ENCODE measurements at regions not wholly inside any gene's neighbourhood (a gene's known extent, or its start where the extent isn't known, plus 50 kb on each side); places are given as distances from the start of the nearest gene placed in this dataset.

DNA sequence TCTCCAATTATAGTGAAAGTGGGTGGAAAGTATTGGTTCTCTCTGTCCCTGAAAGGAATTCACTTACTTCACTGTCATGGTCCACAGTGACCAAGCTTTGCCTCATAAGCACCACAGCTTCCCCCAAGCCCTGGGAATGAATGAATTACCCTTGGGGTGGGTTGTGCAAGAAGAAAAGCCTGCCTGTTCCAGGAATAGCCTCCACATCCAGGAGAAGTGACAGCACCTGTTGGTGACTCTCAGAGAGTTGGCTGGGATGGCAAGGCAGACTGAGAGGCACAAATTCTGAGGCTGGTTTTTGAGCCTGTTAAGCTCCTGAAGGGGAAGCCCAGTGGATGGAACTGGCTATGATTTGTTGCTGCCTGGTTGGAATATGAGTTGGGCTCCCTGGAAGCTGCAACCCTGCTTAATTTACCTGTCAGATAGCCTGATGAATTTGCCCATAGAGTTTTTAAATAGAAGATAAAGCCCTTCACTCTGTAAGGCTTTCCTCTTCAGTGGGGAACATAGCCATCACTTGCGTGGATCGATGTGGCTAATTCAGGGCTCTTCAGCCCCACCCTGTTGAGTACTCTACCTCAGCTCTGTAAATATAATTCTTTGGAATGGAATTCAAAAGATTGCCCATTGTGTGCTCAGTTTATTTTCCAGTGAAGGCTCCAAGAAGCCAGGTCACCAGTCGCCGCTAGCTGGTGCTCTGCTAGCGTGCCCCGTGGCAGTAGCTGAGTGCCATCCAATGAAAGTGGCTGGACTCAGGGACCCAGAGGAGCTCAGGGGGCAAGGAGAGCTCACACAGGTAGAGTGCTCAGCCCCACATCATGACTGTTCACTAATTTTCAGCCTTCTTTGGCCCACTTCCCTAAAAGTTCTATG lies 479.3 kb downstream of the IRS1 start:
- TF ChIP-seq, protein P1, sequence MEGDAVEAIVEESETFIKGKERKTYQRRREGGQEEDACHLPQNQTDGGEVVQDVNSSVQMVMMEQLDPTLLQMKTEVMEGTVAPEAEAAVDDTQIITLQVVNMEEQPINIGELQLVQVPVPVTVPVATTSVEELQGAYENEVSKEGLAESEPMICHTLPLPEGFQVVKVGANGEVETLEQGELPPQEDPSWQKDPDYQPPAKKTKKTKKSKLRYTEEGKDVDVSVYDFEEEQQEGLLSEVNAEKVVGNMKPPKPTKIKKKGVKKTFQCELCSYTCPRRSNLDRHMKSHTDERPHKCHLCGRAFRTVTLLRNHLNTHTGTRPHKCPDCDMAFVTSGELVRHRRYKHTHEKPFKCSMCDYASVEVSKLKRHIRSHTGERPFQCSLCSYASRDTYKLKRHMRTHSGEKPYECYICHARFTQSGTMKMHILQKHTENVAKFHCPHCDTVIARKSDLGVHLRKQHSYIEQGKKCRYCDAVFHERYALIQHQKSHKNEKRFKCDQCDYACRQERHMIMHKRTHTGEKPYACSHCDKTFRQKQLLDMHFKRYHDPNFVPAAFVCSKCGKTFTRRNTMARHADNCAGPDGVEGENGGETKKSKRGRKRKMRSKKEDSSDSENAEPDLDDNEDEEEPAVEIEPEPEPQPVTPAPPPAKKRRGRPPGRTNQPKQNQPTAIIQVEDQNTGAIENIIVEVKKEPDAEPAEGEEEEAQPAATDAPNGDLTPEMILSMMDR (IDR thresholded peaks at IDR 0.05; ENCODE audit: insufficient read depth, low read depth, low read length, missing control alignments), result no peak
- no peak overlapping the region for H3K4me3 ChIP-seq (ENCODE audit: low read depth, low read length)
- no peak for DNase-seq (ENCODE audit: low read depth)

DNA sequence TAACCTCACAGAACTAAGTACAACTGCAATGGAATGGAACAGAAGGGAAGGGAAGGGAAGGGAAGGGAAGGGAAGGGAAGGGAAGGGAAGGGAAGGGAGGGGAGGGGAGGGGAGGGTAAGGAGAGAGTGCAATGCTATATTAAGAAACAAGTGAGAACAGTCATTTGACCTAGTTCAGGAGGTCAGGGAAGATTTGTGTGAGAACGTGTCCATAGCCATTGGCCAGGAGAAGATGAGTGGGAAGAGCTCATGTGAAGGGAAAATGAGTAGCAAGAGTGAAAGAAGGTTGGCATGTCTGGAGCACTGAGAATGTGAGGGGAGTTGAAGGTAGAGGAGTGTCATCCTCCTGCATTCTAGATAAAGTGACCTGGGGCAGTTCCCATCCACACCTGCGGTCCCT lies 481.6 kb downstream of the IRS1 start:
- no peak for DNase-seq (ENCODE audit: low read depth)
- no peak overlapping the region for H3K4me3 ChIP-seq (ENCODE audit: low read depth, low read length)
- TF ChIP-seq, protein P1 (IDR thresholded peaks at IDR 0.05; ENCODE audit: insufficient read depth, low read depth, low read length, missing control alignments), result no peak

DNA sequence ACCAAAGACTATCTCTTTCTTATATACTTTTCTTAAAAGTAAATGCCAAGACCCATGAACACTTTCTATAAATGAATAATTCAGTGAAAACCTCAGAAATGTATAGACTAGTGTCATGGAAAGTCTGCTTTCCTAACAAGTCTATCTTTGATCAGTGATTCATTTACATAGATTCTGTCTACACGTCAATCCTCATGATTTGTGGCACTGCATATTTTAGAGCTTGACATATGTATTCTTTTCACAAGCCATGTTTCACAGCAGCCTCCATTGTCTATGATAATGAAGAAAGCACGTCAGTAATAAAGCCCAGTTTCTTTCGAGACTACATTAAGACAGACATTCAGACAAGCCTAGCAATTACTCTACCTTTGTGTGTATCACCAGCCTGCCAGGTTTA lies 486.6 kb downstream of the IRS1 start:
- H3K4me3 ChIP-seq (ENCODE audit: low read depth, low read length), result no peak overlapping the region
- TF ChIP-seq, protein P1 (IDR thresholded peaks at IDR 0.05; ENCODE audit: insufficient read depth, low read depth, low read length, missing control alignments), result no peak

DNA sequence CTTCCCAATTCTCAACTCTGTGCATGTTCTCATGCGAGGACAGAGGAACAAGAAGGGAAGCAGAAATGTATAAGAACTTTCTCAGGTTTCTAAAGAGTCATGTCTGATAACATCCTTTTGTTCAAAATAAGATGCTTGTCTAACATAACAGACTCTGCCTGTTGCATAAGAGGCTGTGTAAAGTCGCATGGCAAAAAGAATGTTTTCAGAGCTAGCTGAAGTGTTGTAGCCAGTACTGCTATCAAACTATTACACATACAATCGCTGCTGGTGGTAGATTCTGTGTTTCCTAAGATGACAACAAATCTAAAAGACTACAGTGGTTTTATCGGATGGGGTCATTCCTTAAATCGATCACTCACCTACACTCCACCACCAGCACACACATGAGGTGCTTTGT lies 487.5 kb downstream of the IRS1 start:
- DNase-seq (ENCODE audit: low read depth), result no peak
- TF ChIP-seq, protein P1 (IDR thresholded peaks at IDR 0.05; ENCODE audit: insufficient read depth, low read depth, low read length, missing control alignments), result no peak

More for the DNA sequence above, 486.6 kb downstream of the IRS1 start:
- DNase-seq (ENCODE audit: low read depth), result no peak

DNA sequence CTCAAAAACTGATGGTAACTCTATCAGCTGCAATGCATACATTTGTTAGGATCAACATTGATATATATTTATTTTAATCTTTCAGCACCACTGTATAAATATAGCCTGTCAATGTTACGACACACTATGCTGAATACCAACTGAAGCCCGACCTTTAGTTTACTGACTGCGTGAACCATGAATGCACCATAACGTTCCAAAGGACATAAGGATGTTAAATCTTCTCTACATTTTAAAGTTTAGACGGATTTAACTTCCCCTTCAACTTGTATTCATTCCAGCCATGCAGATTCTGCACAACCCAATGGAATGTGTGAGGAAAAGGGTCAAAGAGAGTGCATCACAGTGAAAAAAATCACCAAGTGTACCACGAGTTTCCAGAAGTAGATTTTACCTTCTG lies 489.5 kb downstream of the IRS1 start:
- H3K4me3 ChIP-seq (ENCODE audit: low read depth, low read length), result no peak overlapping the region
- TF ChIP-seq, protein P1 (IDR thresholded peaks at IDR 0.05; ENCODE audit: insufficient read depth, low read depth, low read length, missing control alignments), result no peak
- no peak for DNase-seq (ENCODE audit: low read depth)

More for the DNA sequence above, 487.5 kb downstream of the IRS1 start:
- H3K4me3 ChIP-seq (ENCODE audit: low read depth, low read length), result no peak overlapping the region

DNA sequence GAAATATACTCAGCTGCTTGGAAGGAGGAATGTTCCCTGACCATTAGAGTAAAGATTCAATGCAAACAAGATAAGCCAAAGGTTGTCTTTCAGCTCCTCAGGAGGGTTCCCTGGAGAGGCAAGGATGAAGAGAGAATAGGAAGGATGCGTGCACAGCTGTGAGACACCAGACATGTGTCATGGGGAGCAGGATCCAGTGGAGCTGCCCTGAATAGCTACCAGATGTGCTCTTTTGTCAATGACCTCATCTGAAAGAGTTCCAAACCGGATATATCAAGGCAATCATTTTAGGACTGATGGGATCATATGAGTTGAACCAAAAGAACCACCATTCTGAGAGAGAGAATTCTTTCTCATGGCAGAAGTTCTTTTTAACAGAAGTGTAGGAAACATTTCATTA lies 490.6 kb downstream of the IRS1 start:
- TF ChIP-seq, protein P1 (IDR thresholded peaks at IDR 0.05; ENCODE audit: insufficient read depth, low read depth, low read length, missing control alignments), result no peak

DNA sequence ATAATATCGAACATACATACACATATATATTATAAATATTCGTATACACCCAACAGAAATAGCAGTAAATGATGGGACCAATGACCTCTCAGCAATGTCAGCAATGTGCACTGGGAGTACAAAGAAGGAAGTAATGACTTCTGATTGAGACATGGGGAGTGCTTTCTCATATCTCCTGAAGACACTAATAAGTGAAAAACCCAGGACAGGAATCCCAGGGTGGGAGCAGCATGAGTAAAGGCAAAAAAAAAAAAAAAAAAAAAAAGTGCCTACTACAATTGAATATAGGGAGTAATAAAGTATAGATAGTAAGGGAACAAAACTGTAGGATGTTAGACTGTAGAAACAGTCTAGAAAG lies 491.3 kb downstream of the IRS1 start:
- TF ChIP-seq, protein P1 (IDR thresholded peaks at IDR 0.05; ENCODE audit: insufficient read depth, low read depth, low read length, missing control alignments), result no peak
- H3K4me3 ChIP-seq (ENCODE audit: low read depth, low read length), result no peak overlapping the region
- DNase-seq (ENCODE audit: low read depth), result no peak

More for the DNA sequence above, 490.6 kb downstream of the IRS1 start:
- DNase-seq (ENCODE audit: low read depth), result no peak
- H3K4me3 ChIP-seq (ENCODE audit: low read depth, low read length), result no peak overlapping the region
